MCF 10A (cell line): ENCODE measurements at regions not wholly inside any gene's neighbourhood (a gene's known extent, or its start where the extent isn't known, plus 50 kb on each side); places are given as distances from the start of the nearest gene placed in this dataset.

ENCODE experiments used
- BruUV-seq: library from RNA; stranded (reverse); fragments of 400-500 nt; replicated peaks from 2 replicates; lab custom pipeline; 2021; lab: Mats Ljungman, UMichigan
- CTCF ChIA-PET: fragments of 300-600 bp; sonication (Branson Sonifier 250); formaldehyde crosslinking; extraction: SDS; loops from one replicate; lab custom pipeline; 2021; ENCODE audit warnings: antibody characterized with exemption, inconsistent platforms; lab: Yijun Ruan, JAX
- POLR2A ChIA-PET: fragments of 300-600, 350-650 bp; sonication (Branson Sonifier 250); formaldehyde crosslinking; extraction: SDS; loops from one replicate; lab custom pipeline; 2020; ENCODE audit warnings: antibody characterized with exemption, inconsistent platforms; lab: Yijun Ruan, JAX
- DNase-seq: peaks from one replicate; pipeline ENCODE4 v3.0.0-alpha.2; 2018; ENCODE audit not compliant: unreplicated experiment
- H3K27ac Mint-ChIP-seq: one replicate; pipeline ENCODE4 v1.8.0; 2022; ENCODE audit warnings: mild to moderate bottlenecking, low read depth, mixed read lengths; ENCODE audit not compliant: unreplicated experiment
- H3K27me3 Mint-ChIP-seq: one replicate; pipeline ENCODE4 v1.8.0; 2022; ENCODE audit warnings: mixed read lengths; ENCODE audit not compliant: insufficient read depth, unreplicated experiment
- H3K36me3 Mint-ChIP-seq: one replicate; pipeline ENCODE4 v1.8.0; 2022; ENCODE audit warnings: mild to moderate bottlenecking, moderate library complexity, mixed read lengths; ENCODE audit not compliant: insufficient read depth, unreplicated experiment
- H3K4me1 Mint-ChIP-seq: one replicate; pipeline ENCODE4 v1.8.0; 2022; ENCODE audit warnings: mixed read lengths; ENCODE audit not compliant: insufficient read depth, unreplicated experiment
- H3K4me3 Mint-ChIP-seq: one replicate; pipeline ENCODE4 v1.8.0; 2022; ENCODE audit warnings: mild to moderate bottlenecking, moderate library complexity, mixed read lengths; ENCODE audit not compliant: unreplicated experiment
- H3K9me3 Mint-ChIP-seq: one replicate; pipeline ENCODE4 v1.8.0; 2022; ENCODE audit warnings: mixed read lengths; ENCODE audit not compliant: unreplicated experiment
- intact Hi-C: fragments of 100-400 bp; cut with micrococcal nuclease; formaldehyde crosslinking; loops from 2 replicates; pipeline ENCODE4 v1.14.1; 2022
- TF ChIP-seq, protein P1 (sequence below): fragments of 200-600 bp; IDR thresholded peaks from one replicate; pipeline ENCODE4 v1.8.0; 2022; ENCODE audit warnings: antibody characterized with exemption, mild to moderate bottlenecking; ENCODE audit not compliant: unreplicated experiment

DNA sequence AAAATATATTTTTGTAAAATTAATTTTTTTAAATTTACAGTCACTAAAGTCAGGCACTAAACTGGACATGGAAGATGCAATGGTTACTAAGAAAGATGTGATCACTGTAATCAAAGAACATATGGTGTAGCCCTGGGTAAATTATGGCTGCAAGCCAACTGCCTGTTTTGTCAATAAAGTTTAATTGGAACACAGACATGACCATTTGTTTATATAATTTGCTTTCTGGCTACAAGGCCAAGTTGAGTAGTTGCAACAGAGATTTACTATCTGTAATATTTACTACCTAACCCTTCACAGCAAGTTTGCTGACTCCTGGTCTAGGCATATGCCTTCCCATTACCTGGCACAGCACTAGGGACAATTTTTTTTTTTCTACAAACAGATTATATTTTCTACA is 448.9 kb downstream of the ADRA2A start:
- intact Hi-C loops = no loop called here
- H3K9me3 Mint-ChIP-seq = no peaks in the 10 kb centered on the region
- no peak for DNase-seq
- ChIA-PET CTCF (no interaction called here), POLR2A (no interaction called here)
- no TSS peak for BruUV-seq
- H3K27me3 Mint-ChIP-seq = no peaks in the 10 kb centered on the region
- H3K4me3 Mint-ChIP-seq = no peak overlapping the region
- H3K36me3 Mint-ChIP-seq = no peaks in the 10 kb centered on the region
- no peaks in the 10 kb centered on the region for H3K4me1 Mint-ChIP-seq
- H3K27ac Mint-ChIP-seq = no peak overlapping the region
- TF ChIP-seq, protein P1, sequence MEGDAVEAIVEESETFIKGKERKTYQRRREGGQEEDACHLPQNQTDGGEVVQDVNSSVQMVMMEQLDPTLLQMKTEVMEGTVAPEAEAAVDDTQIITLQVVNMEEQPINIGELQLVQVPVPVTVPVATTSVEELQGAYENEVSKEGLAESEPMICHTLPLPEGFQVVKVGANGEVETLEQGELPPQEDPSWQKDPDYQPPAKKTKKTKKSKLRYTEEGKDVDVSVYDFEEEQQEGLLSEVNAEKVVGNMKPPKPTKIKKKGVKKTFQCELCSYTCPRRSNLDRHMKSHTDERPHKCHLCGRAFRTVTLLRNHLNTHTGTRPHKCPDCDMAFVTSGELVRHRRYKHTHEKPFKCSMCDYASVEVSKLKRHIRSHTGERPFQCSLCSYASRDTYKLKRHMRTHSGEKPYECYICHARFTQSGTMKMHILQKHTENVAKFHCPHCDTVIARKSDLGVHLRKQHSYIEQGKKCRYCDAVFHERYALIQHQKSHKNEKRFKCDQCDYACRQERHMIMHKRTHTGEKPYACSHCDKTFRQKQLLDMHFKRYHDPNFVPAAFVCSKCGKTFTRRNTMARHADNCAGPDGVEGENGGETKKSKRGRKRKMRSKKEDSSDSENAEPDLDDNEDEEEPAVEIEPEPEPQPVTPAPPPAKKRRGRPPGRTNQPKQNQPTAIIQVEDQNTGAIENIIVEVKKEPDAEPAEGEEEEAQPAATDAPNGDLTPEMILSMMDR = no peak

DNA sequence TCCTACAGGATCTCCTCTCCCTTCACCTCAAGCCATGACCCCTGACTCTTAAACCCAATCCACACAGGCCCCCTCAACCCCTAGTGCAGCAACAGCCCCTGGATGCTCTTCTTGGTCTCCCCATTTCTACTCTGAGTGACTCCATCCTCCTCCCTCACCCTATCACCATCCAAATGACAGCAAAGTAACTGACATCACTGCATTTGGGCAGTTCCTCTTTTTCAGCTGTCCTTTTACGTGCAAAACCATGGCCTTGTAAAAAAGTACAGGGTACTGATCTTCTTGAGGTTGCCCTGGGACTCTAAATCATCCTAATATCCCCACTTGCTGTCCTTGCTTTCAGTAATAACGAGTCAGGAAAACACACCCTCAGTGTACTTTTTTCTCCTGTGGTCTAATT is 454.9 kb downstream of the ADRA2A start:
- H3K27me3 Mint-ChIP-seq = no peaks in the 10 kb centered on the region
- no peak overlapping the region for H3K27ac Mint-ChIP-seq
- H3K4me1 Mint-ChIP-seq = no peaks in the 10 kb centered on the region
- intact Hi-C loops = no loop called here
- H3K9me3 Mint-ChIP-seq = no peaks in the 10 kb centered on the region
- H3K4me3 Mint-ChIP-seq = no peak overlapping the region
- no TSS peak for BruUV-seq
- no peaks in the 10 kb centered on the region for H3K36me3 Mint-ChIP-seq
- no peak for DNase-seq
- ChIA-PET POLR2A (no interaction called here), CTCF (interaction anchor here (0.6 kb wide), 1 partner anchor 231 kb away, joined by 3 read pairs; no protein-coding TSS in a partner anchor)
- TF ChIP-seq, protein P1 = no peak

DNA sequence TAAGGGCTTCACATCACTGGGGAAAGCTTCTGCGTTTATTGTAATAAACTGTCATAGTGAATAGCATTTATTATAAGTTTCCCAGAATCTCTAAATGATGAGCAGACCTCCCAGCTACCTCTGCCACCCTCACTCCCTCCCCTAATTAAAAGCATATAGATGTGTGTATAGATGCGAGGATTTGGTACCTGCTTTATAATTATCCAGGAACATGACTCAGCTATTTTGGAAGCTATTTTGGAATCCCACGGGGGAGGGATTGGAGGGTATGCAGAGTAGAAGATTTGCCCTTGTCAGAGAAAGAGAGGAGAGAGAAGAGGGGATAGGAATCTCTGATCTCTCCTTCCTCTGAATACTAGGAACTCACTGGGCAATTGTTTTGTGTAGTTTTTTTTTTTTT is 455.3 kb downstream of the ADRA2A start:
- intact Hi-C loops = no loop called here
- CTCF ChIA-PET = interaction anchor here (0.6 kb wide), 1 partner anchor 588 kb away, joined by 3 read pairs; no protein-coding TSS in a partner anchor
- TF ChIP-seq, protein P1 = no peak
- no peak for DNase-seq
- POLR2A ChIA-PET = no interaction called here
- H3K9me3 Mint-ChIP-seq = no peaks in the 10 kb centered on the region
- BruUV-seq = no TSS peak
- H3K4me3 Mint-ChIP-seq = no peak overlapping the region
- H3K36me3 Mint-ChIP-seq = no peaks in the 10 kb centered on the region
- H3K27ac Mint-ChIP-seq = no peak overlapping the region
- H3K27me3 Mint-ChIP-seq = no peaks in the 10 kb centered on the region
- H3K4me1 Mint-ChIP-seq = no peaks in the 10 kb centered on the region

DNA sequence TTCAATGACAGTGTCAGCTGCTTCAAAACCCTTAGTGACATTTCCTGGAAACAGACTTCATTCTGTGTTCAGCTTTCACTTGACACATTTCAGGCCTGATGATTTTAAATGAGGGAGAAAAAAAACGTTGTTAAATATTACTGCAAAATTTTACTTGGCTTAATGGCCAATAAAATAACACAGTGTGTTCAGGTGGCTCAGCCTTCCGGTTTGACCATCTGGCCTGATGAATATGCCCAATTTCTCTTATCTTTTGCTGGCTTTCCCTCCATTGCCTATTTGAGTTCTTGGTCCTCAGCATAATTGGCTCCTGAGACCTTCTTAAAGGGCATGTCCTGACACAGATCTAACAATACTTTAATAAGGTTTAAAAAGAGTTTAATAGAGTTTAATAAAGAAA is 462.4 kb downstream of the ADRA2A start:
- no peaks in the 10 kb centered on the region for H3K36me3 Mint-ChIP-seq
- H3K4me1 Mint-ChIP-seq = no peaks in the 10 kb centered on the region
- no peak for DNase-seq
- H3K4me3 Mint-ChIP-seq = no peak overlapping the region
- ChIA-PET CTCF (no interaction called here), POLR2A (no interaction called here)
- intact Hi-C loops = no loop called here
- H3K27me3 Mint-ChIP-seq = no peaks in the 10 kb centered on the region
- no TSS peak for BruUV-seq
- H3K9me3 Mint-ChIP-seq = no peaks in the 10 kb centered on the region
- TF ChIP-seq, protein P1 = no peak
- H3K27ac Mint-ChIP-seq = no peak overlapping the region
